WTC11 (cell line): ENCODE measurements at regions not wholly inside any gene's neighbourhood (a gene's known extent, or its start where the extent isn't known, plus 50 kb on each side); places are given as distances from the start of the nearest gene placed in this dataset.

Experiments used
- ATAC-seq: fragments of 200-7000 bp; cut with Tn5 transposase; 2 replicates; pipeline ENCODE4 v1.10.0; 2021; ENCODE audit warnings: mild to moderate bottlenecking, moderate library complexity
- CTCF ChIA-PET: fragments of 300-600 bp; sonication (Branson Sonifier 250); formaldehyde crosslinking; loops from one replicate; lab custom pipeline; 2021; ENCODE audit warnings: antibody characterized with exemption; lab: Charles Lee
- POLR2A ChIA-PET: fragments of 350-600 bp; sonication (Branson Sonifier 250); formaldehyde crosslinking; loops from one replicate; lab custom pipeline; 2021; ENCODE audit warnings: antibody characterized with exemption; lab: Charles Lee
- DNase-seq: peaks from one replicate; pipeline ENCODE4 v3.0.0; 2021; ENCODE audit warnings: low spot score
- H3K27ac Mint-ChIP-seq: 2 replicates; pipeline ENCODE4 v1.8.0; 2021; ENCODE audit warnings: mixed read lengths
- H3K27me3 Mint-ChIP-seq: 2 replicates; pipeline ENCODE4 v1.8.0; 2021; ENCODE audit warnings: low read depth, mild to moderate bottlenecking, moderate library complexity, mixed read lengths
- H3K36me3 Mint-ChIP-seq: 2 replicates; pipeline ENCODE4 v1.8.0; 2021; ENCODE audit warnings: mixed read lengths
- H3K4me1 Mint-ChIP-seq: 2 replicates; pipeline ENCODE4 v1.8.0; 2022; ENCODE audit warnings: mixed read lengths
- H3K4me3 Mint-ChIP-seq: 2 replicates; pipeline ENCODE4 v1.8.0; 2021; ENCODE audit warnings: mild to moderate bottlenecking, moderate library complexity, mixed read lengths
- H3K9me3 Mint-ChIP-seq: 2 replicates; pipeline ENCODE4 v1.8.0; 2021; ENCODE audit warnings: mixed read lengths
- ATF1 ChIP-seq: sonication (generic); formaldehyde crosslinking; IDR thresholded peaks from 2 replicates; pipeline ENCODE4 v1.8.1; 2023; ENCODE audit warnings: mild to moderate bottlenecking, moderate library complexity, missing genetic modification reagents
- FOXJ3 ChIP-seq: sonication (generic); formaldehyde crosslinking; IDR thresholded peaks from 2 replicates; pipeline ENCODE4 v1.9.0; 2021; ENCODE audit warnings: missing genetic modification reagents, mild to moderate bottlenecking, borderline replicate concordance
- IRF2 ChIP-seq: sonication (generic); formaldehyde crosslinking; IDR thresholded peaks from 2 replicates; pipeline ENCODE4 v1.8.0; 2022; ENCODE audit warnings: low read depth, missing genetic modification reagents, borderline replicate concordance
- MYBL2 ChIP-seq: sonication (generic); formaldehyde crosslinking; IDR thresholded peaks from 2 replicates; pipeline ENCODE4 v1.8.1; 2023; ENCODE audit warnings: mild to moderate bottlenecking, moderate library complexity, missing genetic modification reagents
- ZNF121 ChIP-seq: sonication (generic); formaldehyde crosslinking; IDR thresholded peaks from 2 replicates; pipeline ENCODE4 v1.8.0; 2023; ENCODE audit warnings: missing genetic modification reagents
- TF ChIP-seq, protein P1 (sequence below): fragments of 250-450 bp; sonication (Bioruptor Pico); IDR thresholded peaks from 2 replicates; pipeline ENCODE4 v1.9.0; 2021; ENCODE audit warnings: mild to moderate bottlenecking, borderline replicate concordance
- TF ChIP-seq, protein P2 (sequence below): sonication (generic); formaldehyde crosslinking; IDR thresholded peaks from 2 replicates; pipeline ENCODE4 v1.8.0; 2022; ENCODE audit warnings: mild to moderate bottlenecking, missing genetic modification reagents
- TF ChIP-seq, protein P3 (sequence below): sonication (generic); formaldehyde crosslinking; IDR thresholded peaks from 2 replicates; pipeline ENCODE4 v1.8.1; 2023; ENCODE audit warnings: mild to moderate bottlenecking, missing genetic modification reagents
- TF ChIP-seq, protein P4 (sequence below): sonication (generic); formaldehyde crosslinking; IDR thresholded peaks from 2 replicates; pipeline ENCODE4 v1.8.0; 2023; ENCODE audit warnings: mild to moderate bottlenecking, missing genetic modification reagents
- TF ChIP-seq, protein P5 (sequence below): sonication (generic); formaldehyde crosslinking; IDR thresholded peaks from 2 replicates; pipeline ENCODE4 v1.8.1; 2022; ENCODE audit warnings: mild to moderate bottlenecking, moderate library complexity, missing genetic modification reagents
- TF ChIP-seq, protein P6 (sequence below): fragments of 200-600 bp; IDR thresholded peaks from 2 replicates; pipeline ENCODE4 v1.8.0; 2022; ENCODE audit warnings: antibody characterized with exemption

- Mint-ChIP-seq H3K4me1 (no peaks in the 10 kb centered on the region), H3K36me3 (peaks cover 19% of the 10 kb centered on the region), H3K27me3 (0 out of 2 replicates have a peak, but pooled peaks cover 2% of the 10 kb centered on the region), H3K27ac (no peak overlapping the region)
- POLR2A ChIA-PET = interaction anchor here (1.0 kb wide), 1 partner anchor 299 kb away, joined by 3 read pairs; no protein-coding TSS in a partner anchor
- TF ChIP-seq, protein P1, sequence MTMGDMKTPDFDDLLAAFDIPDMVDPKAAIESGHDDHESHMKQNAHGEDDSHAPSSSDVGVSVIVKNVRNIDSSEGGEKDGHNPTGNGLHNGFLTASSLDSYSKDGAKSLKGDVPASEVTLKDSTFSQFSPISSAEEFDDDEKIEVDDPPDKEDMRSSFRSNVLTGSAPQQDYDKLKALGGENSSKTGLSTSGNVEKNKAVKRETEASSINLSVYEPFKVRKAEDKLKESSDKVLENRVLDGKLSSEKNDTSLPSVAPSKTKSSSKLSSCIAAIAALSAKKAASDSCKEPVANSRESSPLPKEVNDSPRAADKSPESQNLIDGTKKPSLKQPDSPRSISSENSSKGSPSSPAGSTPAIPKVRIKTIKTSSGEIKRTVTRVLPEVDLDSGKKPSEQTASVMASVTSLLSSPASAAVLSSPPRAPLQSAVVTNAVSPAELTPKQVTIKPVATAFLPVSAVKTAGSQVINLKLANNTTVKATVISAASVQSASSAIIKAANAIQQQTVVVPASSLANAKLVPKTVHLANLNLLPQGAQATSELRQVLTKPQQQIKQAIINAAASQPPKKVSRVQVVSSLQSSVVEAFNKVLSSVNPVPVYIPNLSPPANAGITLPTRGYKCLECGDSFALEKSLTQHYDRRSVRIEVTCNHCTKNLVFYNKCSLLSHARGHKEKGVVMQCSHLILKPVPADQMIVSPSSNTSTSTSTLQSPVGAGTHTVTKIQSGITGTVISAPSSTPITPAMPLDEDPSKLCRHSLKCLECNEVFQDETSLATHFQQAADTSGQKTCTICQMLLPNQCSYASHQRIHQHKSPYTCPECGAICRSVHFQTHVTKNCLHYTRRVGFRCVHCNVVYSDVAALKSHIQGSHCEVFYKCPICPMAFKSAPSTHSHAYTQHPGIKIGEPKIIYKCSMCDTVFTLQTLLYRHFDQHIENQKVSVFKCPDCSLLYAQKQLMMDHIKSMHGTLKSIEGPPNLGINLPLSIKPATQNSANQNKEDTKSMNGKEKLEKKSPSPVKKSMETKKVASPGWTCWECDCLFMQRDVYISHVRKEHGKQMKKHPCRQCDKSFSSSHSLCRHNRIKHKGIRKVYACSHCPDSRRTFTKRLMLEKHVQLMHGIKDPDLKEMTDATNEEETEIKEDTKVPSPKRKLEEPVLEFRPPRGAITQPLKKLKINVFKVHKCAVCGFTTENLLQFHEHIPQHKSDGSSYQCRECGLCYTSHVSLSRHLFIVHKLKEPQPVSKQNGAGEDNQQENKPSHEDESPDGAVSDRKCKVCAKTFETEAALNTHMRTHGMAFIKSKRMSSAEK (CRISPR knock-in tag) = no peak
- TF ChIP-seq, protein P2, sequence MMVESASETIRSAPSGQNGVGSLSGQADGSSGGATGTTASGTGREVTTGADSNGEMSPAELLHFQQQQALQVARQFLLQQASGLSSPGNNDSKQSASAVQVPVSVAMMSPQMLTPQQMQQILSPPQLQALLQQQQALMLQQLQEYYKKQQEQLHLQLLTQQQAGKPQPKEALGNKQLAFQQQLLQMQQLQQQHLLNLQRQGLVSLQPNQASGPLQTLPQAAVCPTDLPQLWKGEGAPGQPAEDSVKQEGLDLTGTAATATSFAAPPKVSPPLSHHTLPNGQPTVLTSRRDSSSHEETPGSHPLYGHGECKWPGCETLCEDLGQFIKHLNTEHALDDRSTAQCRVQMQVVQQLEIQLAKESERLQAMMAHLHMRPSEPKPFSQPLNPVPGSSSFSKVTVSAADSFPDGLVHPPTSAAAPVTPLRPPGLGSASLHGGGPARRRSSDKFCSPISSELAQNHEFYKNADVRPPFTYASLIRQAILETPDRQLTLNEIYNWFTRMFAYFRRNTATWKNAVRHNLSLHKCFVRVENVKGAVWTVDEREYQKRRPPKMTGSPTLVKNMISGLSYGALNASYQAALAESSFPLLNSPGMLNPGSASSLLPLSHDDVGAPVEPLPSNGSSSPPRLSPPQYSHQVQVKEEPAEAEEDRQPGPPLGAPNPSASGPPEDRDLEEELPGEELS (CRISPR knock-in tag) = no peak
- TF ChIP-seq, protein P3, sequence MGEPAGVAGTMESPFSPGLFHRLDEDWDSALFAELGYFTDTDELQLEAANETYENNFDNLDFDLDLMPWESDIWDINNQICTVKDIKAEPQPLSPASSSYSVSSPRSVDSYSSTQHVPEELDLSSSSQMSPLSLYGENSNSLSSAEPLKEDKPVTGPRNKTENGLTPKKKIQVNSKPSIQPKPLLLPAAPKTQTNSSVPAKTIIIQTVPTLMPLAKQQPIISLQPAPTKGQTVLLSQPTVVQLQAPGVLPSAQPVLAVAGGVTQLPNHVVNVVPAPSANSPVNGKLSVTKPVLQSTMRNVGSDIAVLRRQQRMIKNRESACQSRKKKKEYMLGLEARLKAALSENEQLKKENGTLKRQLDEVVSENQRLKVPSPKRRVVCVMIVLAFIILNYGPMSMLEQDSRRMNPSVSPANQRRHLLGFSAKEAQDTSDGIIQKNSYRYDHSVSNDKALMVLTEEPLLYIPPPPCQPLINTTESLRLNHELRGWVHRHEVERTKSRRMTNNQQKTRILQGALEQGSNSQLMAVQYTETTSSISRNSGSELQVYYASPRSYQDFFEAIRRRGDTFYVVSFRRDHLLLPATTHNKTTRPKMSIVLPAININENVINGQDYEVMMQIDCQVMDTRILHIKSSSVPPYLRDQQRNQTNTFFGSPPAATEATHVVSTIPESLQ (CRISPR knock-in tag) = no peak
- TF ChIP-seq MYBL2 (no peak), ZNF121 (CRISPR knock-in tag) (no peak), FOXJ3 (CRISPR knock-in tag) (no peak), ATF1 (CRISPR knock-in tag) (no peak), IRF2 (CRISPR knock-in tag) (no peak)
- TF ChIP-seq, protein P4, sequence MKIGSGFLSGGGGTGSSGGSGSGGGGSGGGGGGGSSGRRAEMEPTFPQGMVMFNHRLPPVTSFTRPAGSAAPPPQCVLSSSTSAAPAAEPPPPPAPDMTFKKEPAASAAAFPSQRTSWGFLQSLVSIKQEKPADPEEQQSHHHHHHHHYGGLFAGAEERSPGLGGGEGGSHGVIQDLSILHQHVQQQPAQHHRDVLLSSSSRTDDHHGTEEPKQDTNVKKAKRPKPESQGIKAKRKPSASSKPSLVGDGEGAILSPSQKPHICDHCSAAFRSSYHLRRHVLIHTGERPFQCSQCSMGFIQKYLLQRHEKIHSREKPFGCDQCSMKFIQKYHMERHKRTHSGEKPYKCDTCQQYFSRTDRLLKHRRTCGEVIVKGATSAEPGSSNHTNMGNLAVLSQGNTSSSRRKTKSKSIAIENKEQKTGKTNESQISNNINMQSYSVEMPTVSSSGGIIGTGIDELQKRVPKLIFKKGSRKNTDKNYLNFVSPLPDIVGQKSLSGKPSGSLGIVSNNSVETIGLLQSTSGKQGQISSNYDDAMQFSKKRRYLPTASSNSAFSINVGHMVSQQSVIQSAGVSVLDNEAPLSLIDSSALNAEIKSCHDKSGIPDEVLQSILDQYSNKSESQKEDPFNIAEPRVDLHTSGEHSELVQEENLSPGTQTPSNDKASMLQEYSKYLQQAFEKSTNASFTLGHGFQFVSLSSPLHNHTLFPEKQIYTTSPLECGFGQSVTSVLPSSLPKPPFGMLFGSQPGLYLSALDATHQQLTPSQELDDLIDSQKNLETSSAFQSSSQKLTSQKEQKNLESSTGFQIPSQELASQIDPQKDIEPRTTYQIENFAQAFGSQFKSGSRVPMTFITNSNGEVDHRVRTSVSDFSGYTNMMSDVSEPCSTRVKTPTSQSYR (CRISPR knock-in tag) = no peak
- TF ChIP-seq, protein P5, sequence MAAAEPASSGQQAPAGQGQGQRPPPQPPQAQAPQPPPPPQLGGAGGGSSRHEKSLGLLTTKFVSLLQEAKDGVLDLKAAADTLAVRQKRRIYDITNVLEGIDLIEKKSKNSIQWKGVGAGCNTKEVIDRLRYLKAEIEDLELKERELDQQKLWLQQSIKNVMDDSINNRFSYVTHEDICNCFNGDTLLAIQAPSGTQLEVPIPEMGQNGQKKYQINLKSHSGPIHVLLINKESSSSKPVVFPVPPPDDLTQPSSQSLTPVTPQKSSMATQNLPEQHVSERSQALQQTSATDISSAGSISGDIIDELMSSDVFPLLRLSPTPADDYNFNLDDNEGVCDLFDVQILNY (CRISPR knock-in tag) = no peak
- TF ChIP-seq, protein P6, sequence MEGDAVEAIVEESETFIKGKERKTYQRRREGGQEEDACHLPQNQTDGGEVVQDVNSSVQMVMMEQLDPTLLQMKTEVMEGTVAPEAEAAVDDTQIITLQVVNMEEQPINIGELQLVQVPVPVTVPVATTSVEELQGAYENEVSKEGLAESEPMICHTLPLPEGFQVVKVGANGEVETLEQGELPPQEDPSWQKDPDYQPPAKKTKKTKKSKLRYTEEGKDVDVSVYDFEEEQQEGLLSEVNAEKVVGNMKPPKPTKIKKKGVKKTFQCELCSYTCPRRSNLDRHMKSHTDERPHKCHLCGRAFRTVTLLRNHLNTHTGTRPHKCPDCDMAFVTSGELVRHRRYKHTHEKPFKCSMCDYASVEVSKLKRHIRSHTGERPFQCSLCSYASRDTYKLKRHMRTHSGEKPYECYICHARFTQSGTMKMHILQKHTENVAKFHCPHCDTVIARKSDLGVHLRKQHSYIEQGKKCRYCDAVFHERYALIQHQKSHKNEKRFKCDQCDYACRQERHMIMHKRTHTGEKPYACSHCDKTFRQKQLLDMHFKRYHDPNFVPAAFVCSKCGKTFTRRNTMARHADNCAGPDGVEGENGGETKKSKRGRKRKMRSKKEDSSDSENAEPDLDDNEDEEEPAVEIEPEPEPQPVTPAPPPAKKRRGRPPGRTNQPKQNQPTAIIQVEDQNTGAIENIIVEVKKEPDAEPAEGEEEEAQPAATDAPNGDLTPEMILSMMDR = no peak
- TF ChIP-seq, all 79 proteins: peak for 0
- H3K4me3 Mint-ChIP-seq = no peak overlapping the region
- DNase-seq (no peak), ATAC-seq (no peak)
- CTCF ChIA-PET = interaction anchor here (0.6 to 3.8 kb wide), 6 partner anchors 13 to 301 kb away, joined by 4 to 20 read pairs (median 5); partner anchors contain the start of gene KCNIP4
- peaks cover 31% of the 10 kb centered on the region for H3K9me3 Mint-ChIP-seq
Measured at GRCh38 chr4:22090661-22091351, 142.2 kb upstream of the KCNIP4 start.
